Tibial nerve (tissue), 4 donors: ENCODE measurements at regions not wholly inside any gene's neighbourhood (a gene's known extent, or its start where the extent isn't known, plus 50 kb on each side); places are given as distances from the start of the nearest gene placed in this dataset.

ENCODE experiments used
- DNase-seq, 2 donors: peaks; one replicate each; pipeline ENCODE4 v3.0.0-alpha.2; 2019; ENCODE audit warnings: low spot score in 2 of 2
- H3K27ac ChIP-seq, 4 donors: fragments of 200-600 bp; sonication (generic) in 3 of 4; one replicate each; pipeline ENCODE4 v1.5.1; 2017 to 2019; ENCODE audit warnings: mild to moderate bottlenecking in 1 of 4
- H3K27me3 ChIP-seq, 2 donors: fragments of 200-600 bp; sonication (generic) in 1 of 2; one replicate each; pipeline versions ENCODE4 v1.5.1 to v1.6.0; 2017 to 2019
- H3K36me3 ChIP-seq, 3 donors: fragments of 200-600 bp; sonication (generic); one replicate each; pipeline ENCODE4 v1.5.1; 2018 to 2019
- H3K4me1 ChIP-seq, 4 donors: fragments of 200-600 bp; sonication (generic) in 3 of 4; one replicate each; pipeline ENCODE4 v1.5.1; 2017 to 2019
- H3K4me3 ChIP-seq, 4 donors: fragments of 200-600 bp; sonication (generic) in 3 of 4; one replicate each; pipeline ENCODE4 v1.5.1; 2017 to 2019; ENCODE audit warnings: mild to moderate bottlenecking in 1 of 4, moderate library complexity in 1 of 4
- H3K9me3 ChIP-seq, 4 donors: fragments of 200-600 bp; sonication (generic) in 3 of 4; one replicate each; pipeline ENCODE4 v1.5.1; 2017 to 2019
- EP300 ChIP-seq, 2 donors: sonication (generic); formaldehyde crosslinking; IDR thresholded peaks; one replicate each; pipeline ENCODE4 v1.6.1; 2017; ENCODE audit warnings: antibody characterized with exemption in 2 of 2, mild to moderate bottlenecking in 1 of 2
- POLR2A ChIP-seq, 2 donors: fragments of 450-650 bp; IDR thresholded peaks; one replicate each; pipeline ENCODE4 v1.6.1; 2017; ENCODE audit warnings: antibody characterized with exemption in 2 of 2, mild to moderate bottlenecking in 2 of 2, moderate library complexity in 2 of 2
- WGBS, 2 donors: methylation state at CpG; one replicate each; pipeline ENCODE4 v1.1.5; 2018; 5-methylcytosine and 5-hydroxymethylcytosine counted together
- TF ChIP-seq, protein P1 (sequence below), 5 experiments: fragments of 200-600 bp in 3 of 5; fragments of 450-650 bp in 2 of 5; sonication (generic) in 3 of 5; IDR thresholded peaks; one replicate each; pipeline ENCODE4 v1.5.1; 2016 to 2019; ENCODE audit warnings: antibody characterized with exemption in 5 of 5, mild to moderate bottlenecking in 3 of 5, moderate library complexity in 2 of 5

GRCh38 chr14:29163109-29163508 lies 396.5 kb downstream of the FOXG1 start:
- Histone ChIP-seq H3K27me3 (no peaks in the 10 kb centered on the region), H3K27ac (no peak overlapping the region), H3K9me3 (no peaks in the 10 kb centered on the region), H3K36me3 (no peaks in the 10 kb centered on the region), H3K4me3 (no peak overlapping the region), H3K4me1 (no peaks in the 10 kb centered on the region)
- TF ChIP-seq POLR2A (IDR thresholded peaks at IDR 0.05) (no peak), EP300 (IDR thresholded peaks at IDR 0.05) (no peak)
- TF ChIP-seq, protein P1, sequence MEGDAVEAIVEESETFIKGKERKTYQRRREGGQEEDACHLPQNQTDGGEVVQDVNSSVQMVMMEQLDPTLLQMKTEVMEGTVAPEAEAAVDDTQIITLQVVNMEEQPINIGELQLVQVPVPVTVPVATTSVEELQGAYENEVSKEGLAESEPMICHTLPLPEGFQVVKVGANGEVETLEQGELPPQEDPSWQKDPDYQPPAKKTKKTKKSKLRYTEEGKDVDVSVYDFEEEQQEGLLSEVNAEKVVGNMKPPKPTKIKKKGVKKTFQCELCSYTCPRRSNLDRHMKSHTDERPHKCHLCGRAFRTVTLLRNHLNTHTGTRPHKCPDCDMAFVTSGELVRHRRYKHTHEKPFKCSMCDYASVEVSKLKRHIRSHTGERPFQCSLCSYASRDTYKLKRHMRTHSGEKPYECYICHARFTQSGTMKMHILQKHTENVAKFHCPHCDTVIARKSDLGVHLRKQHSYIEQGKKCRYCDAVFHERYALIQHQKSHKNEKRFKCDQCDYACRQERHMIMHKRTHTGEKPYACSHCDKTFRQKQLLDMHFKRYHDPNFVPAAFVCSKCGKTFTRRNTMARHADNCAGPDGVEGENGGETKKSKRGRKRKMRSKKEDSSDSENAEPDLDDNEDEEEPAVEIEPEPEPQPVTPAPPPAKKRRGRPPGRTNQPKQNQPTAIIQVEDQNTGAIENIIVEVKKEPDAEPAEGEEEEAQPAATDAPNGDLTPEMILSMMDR (IDR thresholded peaks at IDR 0.05): no peak
- no peak for DNase-seq
- 60% methylated on average over 2 of the region's 2 CpGs for WGBS, 2 donors

DNA sequence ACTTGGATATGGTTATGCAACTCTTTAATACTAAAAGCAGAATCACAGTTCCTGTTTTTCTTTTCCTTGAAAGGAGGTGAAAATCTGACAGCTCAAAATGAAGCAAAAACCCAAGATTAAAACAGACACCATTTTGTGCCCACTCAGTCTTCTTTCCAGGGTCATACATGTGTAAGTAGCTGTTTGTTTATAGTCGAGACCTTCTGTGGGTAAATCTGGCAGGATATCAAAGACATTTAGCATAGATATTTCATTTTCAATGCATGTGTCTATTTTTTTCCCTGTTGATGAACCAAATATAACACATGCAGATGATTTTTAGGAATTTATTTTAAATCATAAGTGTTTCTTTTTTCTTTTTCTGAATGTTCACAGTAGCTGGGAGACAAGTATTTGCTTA lies 398.8 kb downstream of the FOXG1 start:
- TF ChIP-seq, protein P1 (IDR thresholded peaks at IDR 0.05): no peak
- TF ChIP-seq EP300 (IDR thresholded peaks at IDR 0.05) (no peak), POLR2A (IDR thresholded peaks at IDR 0.05) (no peak)
- H3K36me3 ChIP-seq: no peaks in the 10 kb centered on the region
- H3K27ac ChIP-seq: no peak overlapping the region
- WGBS, 2 donors: 15 to 17% methylated on average over 1 of the region's 1 CpG
- no peaks in the 10 kb centered on the region for H3K27me3 ChIP-seq
- no peak overlapping the region for H3K4me3 ChIP-seq
- no peak for DNase-seq
- H3K9me3 ChIP-seq: no peaks in the 10 kb centered on the region
- H3K4me1 ChIP-seq: no peaks in the 10 kb centered on the region

DNA sequence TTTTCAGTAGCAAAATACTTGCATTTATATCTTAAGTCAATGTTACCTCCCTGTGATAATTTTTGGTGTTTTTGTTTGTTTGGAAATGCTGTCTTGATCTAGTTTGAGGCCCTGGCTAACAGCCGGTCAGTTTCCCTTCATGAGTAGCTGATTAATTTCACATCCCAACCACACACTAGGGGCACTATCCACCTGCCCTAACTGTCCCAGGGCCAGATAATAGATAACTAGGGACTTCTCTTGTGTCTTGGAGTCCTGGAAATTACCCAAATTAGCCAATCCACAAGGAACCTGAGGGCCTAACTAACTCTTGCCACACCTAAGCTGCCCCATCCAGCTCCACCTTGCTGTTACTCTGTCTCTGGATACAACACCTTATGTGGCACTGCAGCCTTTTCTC lies 399.9 kb downstream of the FOXG1 start:
- TF ChIP-seq EP300 (IDR thresholded peaks at IDR 0.05) (no peak), POLR2A (IDR thresholded peaks at IDR 0.05) (no peak)
- no peak for DNase-seq
- Histone ChIP-seq H3K27ac (no peak overlapping the region), H3K27me3 (no peaks in the 10 kb centered on the region), H3K4me1 (no peaks in the 10 kb centered on the region), H3K4me3 (no peak overlapping the region), H3K9me3 (no peaks in the 10 kb centered on the region), H3K36me3 (no peaks in the 10 kb centered on the region)
- WGBS, 2 donors: 67 to 76% methylated on average over 1 of the region's 1 CpG

GRCh38 chr14:29168149-29168548 lies 401.6 kb downstream of the FOXG1 start:
- Histone ChIP-seq H3K36me3 (no peaks in the 10 kb centered on the region), H3K27ac (no peak overlapping the region), H3K4me1 (no peaks in the 10 kb centered on the region), H3K27me3 (no peaks in the 10 kb centered on the region), H3K9me3 (no peaks in the 10 kb centered on the region), H3K4me3 (no peak overlapping the region)
- DNase-seq: no peak
- TF ChIP-seq, protein P1 (IDR thresholded peaks at IDR 0.05): no peak
- TF ChIP-seq POLR2A (IDR thresholded peaks at IDR 0.05) (no peak), EP300 (IDR thresholded peaks at IDR 0.05) (no peak)
- WGBS, 2 donors: 85 to 86% methylated on average over 7 of the region's 7 CpGs

DNA sequence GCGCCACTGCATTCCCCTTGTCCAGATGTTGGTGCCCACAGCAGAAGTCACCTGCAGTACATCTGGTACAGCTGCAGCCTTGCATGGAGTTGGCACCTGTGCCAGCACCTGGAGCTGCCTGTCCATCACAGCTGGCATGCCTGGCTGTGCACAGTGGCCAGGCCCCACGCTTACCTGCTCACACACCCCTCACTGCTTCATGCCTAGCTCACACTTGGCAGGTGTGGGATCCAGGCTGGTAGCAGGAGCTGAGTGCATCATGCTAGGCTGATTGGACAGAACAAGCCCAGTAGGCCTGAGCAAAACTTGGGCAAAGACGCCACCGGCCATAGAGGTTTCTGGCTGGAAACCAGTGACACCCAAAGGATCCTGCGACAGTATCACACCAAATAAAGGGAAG lies 402.8 kb downstream of the FOXG1 start:
- Histone ChIP-seq H3K27me3 (no peaks in the 10 kb centered on the region), H3K9me3 (no peaks in the 10 kb centered on the region), H3K4me1 (no peaks in the 10 kb centered on the region), H3K36me3 (no peaks in the 10 kb centered on the region), H3K27ac (no peak overlapping the region), H3K4me3 (no peak overlapping the region)
- TF ChIP-seq POLR2A (IDR thresholded peaks at IDR 0.05) (no peak), EP300 (IDR thresholded peaks at IDR 0.05) (no peak)
- TF ChIP-seq, protein P1 (IDR thresholded peaks at IDR 0.05): no peak
- WGBS, 2 donors: 84 to 96% methylated on average over 4 to 5 of the region's 5 CpGs
- DNase-seq: no peak

GRCh38 chr14:29175706-29176105 lies 409.1 kb downstream of the FOXG1 start:
- Histone ChIP-seq H3K27ac (no peak overlapping the region), H3K4me1 (no peaks in the 10 kb centered on the region), H3K27me3 (no peaks in the 10 kb centered on the region), H3K4me3 (no peak overlapping the region), H3K9me3 (no peaks in the 10 kb centered on the region), H3K36me3 (no peaks in the 10 kb centered on the region)
- no peak for DNase-seq
- WGBS, 2 donors: 95 to 96% methylated on average over 2 of the region's 2 CpGs
- TF ChIP-seq, protein P1 (IDR thresholded peaks at IDR 0.05): no peak
- no peak for TF ChIP-seq EP300 (IDR thresholded peaks at IDR 0.05)
- TF ChIP-seq POLR2A (IDR thresholded peaks at IDR 0.05): no peak
